Panc1 (cell line): ENCODE measurements at regions not wholly inside any gene's neighbourhood (a gene's known extent, or its start where the extent isn't known, plus 50 kb on each side); places are given as distances from the start of the nearest gene placed in this dataset.

Experiments used
- CTCF ChIP-seq: fragments of 450-650 bp; IDR thresholded peaks from 2 replicates; pipeline ENCODE4 v1.5.1; 2017; ENCODE audit warnings: mild to moderate bottlenecking
- REST ChIP-seq, 2 experiments: IDR thresholded peaks; 2 replicates each; pipeline ENCODE4 v1.6.1; 2011 to 2012; ENCODE audit warnings: low read depth in 2 of 2, control low read depth in 1 of 2, low read length in 1 of 2, mild to moderate bottlenecking in 1 of 2, moderate library complexity in 1 of 2; ENCODE audit not compliant: insufficient read depth in 1 of 2
- SIN3A ChIP-seq: IDR thresholded peaks from 2 replicates; pipeline ENCODE4 v1.6.1; 2012; ENCODE audit warnings: low read depth, mild to moderate bottlenecking, low read length, moderate library complexity, borderline replicate concordance; ENCODE audit not compliant: insufficient read depth
- TCF7L2 ChIP-seq: IDR thresholded peaks from 2 replicates; pipeline ENCODE4 v1.6.1; 2011; ENCODE audit warnings: mild to moderate bottlenecking, low read depth, low read length, inconsistent platforms

GRCh38 chr2:16587601-16588000, 78.0 kb downstream of the CYRIA start:
- TF ChIP-seq CTCF (no peak), REST (IDR thresholded peaks at IDR 0.05; ENCODE audit: insufficient read depth in 1 of 2, low read depth in 2 of 2, low read length in 1 of 2) (no peak), TCF7L2 (no peak), SIN3A (no peak)
